Right ventricle myocardium inferior (tissue), 1 donor: ENCODE measurements at regions not wholly inside any gene's neighbourhood (a gene's known extent, or its start where the extent isn't known, plus 50 kb on each side); places are given as distances from the start of the nearest gene placed in this dataset.

Source experiments
- ATAC-seq: fragments of 200-7000 bp; cut with Tn5 transposase; one replicate; pipeline ENCODE4 v1.9.1; 2020; ENCODE audit warnings: mild to moderate bottlenecking, moderate library complexity
- DNase-seq: peaks from one replicate; pipeline ENCODE4 v3.0.0; 2021; ENCODE audit errors: missing footprints
- intact Hi-C: fragments of 100-400 bp; cut with DNase I; formaldehyde crosslinking; loops from one replicate; pipeline ENCODE4 v1.11.0; 2022
- donor health status: DM: no; HTN: yes; CAD: no; lungs with severe emphysema.

DNA sequence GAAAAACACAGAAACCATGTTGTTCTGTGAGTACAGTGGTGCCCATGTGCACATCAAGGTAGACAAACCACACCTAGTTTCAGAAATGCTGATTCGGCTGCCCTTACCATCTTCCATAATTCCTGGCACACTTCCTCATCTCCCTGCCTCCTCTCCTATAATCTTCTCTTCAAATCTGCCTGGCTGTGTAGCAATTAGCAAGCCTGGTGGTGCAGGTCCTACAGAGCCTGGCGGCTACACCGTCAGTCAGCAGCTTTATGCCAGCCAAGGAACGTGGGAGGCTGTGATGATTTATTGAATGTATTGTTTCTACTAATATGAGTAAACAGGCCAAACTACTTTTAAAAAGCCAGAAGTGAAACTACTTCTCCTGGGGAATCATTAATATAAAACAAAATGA, 106.8 kb downstream of the SEMA6D start:
- ATAC-seq (no peak), DNase-seq (no peak)
- intact Hi-C loops, result no loop called here

DNA sequence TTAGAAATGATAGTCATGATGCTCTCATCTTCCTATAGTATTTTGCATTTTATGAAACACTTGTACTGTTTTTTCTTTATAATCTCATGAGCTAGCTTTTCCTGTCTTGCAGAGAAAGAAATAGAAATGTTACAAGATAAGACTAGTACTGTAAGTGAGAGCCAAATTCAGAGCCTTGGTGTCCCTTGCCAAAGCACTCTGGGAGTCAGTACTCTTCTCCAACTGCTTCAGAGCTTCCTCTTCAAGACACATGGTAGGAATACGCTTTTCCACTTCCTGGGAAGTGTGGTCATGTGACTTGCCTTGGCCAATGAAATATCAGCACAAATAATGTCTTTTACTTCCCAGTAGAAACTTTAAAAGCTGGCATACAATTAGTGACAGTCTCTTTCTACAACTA, 112.4 kb downstream of the SEMA6D start:
- intact Hi-C loops, result no loop called here
- DNase-seq (no peak), ATAC-seq (no peak)

DNA sequence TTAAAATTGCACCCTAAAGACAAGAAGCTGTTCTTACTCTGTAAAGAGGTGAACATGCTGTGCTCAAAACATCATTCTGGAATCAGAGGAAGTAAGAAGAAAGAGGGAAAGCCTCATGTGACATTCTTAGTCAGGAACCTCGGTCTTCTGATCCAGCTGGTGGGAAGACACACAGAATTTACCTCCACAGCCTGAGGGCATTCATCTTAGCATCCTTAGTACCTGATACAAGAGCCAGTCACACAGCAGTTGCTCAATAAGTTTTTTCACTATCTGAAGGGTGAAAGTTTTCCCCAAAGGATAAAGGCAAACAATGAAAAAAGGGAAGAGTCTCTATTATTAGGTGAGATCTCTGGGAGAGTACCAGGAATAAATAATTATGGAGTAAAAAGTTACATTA, 116.8 kb downstream of the SEMA6D start:
- intact Hi-C loops, result no loop called here
- ATAC-seq, result no peak
- DNase-seq, result no peak

DNA sequence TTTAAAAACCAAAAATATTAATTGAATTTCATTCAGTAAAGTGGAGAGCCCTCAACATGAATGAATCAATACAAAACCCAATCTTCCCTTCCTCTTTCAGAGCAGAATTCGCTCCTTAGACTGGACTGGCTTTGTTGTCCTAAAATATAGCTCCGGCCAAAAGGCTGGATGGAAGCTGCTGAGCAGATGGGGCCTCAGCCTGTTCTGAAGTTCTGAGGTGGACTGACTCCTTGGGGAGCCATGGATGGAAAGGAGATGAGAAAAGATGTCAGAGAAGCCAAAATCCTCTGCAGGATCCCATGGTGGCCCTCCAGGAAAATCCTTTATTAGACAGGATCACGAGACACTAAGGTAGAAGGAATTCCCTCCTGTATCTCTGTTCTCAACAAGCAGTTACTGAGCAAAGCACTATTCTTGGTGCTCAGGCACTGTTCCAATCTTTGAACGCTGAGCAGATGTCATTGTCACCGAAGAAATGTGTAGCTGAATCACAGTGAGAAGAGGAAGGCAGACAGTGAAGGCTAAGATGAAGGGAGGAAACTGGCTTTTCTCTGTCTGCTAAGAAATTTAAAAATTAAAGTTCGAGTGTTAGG, 122.0 kb downstream of the SEMA6D start:
- ATAC-seq (peak; percentile 75), DNase-seq (no peak)
- intact Hi-C loops, result no loop called here

DNA sequence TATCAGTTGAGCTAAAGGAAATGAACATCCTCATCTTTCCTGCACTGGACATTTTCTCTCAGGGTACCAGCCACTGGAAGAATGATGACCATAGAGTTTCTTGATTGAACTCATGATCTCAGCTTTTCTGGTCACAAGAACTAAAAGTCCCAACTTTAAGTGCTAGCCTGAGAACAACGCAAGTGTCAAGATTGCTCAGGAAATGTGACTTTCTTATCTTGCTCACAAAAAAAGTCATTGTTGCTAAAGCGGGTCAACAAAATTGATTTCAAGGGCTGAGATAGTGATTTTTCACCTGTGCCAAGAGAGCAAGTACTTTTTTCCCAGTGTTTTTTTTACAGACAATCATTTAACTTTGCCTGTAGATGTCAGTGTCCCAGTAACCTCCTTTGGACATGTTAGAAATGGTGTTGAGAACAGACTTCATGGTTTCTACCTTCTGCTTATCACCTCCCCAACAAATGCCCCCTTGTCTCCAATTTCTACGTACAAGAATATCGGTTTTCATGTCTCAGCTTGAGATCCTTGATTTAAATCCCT, 125.9 kb downstream of the SEMA6D start:
- ATAC-seq, result no peak
- DNase-seq, result no peak
- intact Hi-C loops, result no loop called here

- DNase-seq (no peak), ATAC-seq (no peak)
- intact Hi-C loops, result no loop called here
These were observed 127.1 kb downstream of the SEMA6D start for GRCh38 chr15:47844437-47844836.

DNA sequence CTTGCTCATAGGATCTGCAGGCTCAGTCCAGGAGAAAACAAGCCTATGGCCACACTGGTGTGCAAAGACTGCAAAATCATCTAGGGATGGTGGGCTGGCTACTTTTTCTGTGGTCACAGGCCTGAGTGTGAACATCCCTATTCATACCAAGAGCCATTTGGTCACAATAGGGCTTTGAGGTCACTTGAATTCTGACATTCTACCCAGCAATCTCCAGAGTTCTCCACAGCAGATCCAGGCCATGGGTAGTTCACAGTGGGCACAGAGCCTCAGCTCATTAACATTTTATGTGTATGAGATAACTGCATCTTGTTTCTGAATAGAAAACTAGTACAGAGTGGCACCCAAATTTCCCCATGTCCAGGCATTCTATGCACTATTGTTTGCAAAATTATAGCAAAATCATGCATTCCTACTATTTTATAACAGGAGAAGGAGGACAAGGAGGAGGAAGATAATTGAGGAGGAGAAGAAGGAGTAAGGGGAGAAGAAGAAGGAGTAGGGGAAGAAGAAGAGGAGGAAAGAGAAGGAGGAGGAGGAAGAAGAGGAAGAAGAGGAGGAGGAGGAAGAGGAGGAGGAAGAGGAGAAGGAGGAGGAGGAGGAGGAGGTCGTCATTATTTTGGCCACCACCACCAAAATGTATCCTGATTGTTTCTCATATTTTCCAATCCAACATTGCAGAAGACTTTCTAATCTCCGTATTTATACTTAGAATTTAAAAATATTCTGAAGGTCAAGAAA, 129.0 kb downstream of the SEMA6D start:
- intact Hi-C loops, result no loop called here
- no peak for DNase-seq
- ATAC-seq, result no peak

DNA sequence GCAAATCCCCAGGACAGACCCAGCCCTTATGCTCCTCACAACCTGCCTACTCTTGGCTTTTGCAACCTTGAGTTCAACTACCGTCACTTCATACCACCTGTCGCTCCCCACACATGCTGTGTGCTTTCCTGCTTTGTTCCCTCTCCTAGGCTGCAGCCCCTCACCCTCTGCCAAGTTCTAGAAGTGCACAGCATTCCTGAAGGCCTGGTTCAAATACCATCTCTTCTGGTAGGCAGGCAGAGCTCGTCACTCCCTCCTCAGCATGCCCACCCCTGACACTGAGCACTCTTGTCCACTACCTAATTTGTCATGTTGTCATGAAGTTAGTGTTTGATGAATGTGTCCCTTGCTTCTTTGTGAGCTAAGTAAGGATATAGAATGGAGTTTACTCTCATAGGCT, 129.6 kb downstream of the SEMA6D start:
- intact Hi-C loops, result no loop called here
- ATAC-seq, result no peak
- no peak for DNase-seq

GRCh38 chr15:47856071-47856470, 138.8 kb downstream of the SEMA6D start:
- ATAC-seq (no peak), DNase-seq (no peak)
- intact Hi-C loops, result no loop called here

DNA sequence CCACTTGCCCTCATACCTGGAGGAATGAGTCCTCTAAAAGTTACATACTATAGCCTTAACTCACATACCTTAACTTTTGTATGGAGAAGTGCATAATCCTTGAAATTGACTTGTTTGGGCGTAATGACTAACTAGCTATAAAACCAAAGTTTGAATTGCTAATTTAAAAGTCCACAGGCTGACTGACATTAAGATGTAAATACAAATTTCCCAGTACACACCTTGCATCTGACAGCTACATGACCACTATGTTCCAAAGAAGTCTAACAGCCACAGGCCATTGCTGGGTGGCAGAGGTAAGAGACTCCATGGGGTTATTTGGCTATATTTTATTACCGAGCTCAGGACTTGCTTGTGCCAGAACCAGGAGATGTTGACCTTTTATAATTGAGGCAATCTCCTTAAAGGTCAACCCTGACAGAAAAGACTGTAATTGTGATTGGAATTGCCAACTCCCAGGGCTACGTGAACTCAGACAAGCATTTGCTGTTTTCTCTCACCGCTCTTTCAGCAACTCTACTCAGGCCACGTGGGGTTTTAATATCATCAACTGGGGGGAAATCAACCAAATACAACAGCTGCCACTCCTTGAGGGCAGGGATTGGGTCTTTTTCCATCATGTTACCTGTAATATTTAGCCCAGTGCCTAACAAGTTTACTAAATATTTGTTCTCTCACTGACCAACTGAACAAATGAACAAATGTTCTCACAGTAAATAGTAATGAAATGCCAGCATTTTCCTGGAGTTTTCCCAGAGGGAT, 139.9 kb downstream of the SEMA6D start:
- no peak for ATAC-seq

DNA sequence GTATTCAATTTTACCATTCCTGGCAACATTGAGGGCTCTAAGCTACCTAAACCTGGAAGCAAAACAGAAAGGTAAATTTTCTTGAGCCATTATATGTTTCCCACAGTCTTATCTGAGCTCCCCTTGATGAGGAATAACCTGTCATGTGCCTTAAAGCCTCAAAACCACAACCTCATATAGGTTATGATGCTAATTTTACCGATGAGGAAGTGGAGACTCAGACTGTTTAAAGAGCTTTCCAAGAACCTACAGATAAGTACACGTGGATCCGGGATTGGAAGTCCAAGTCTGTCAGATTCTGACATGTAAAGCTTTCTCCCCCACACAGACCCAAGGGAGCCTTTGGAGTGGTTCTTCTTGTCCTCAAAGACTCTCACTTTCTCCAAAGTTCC, 140.5 kb downstream of the SEMA6D start:
- ATAC-seq, result no peak
- intact Hi-C loops, result no loop called here

More for the DNA sequence above, 139.9 kb downstream of the SEMA6D start:
- intact Hi-C loops, result no loop called here
- DNase-seq, result no peak

DNA sequence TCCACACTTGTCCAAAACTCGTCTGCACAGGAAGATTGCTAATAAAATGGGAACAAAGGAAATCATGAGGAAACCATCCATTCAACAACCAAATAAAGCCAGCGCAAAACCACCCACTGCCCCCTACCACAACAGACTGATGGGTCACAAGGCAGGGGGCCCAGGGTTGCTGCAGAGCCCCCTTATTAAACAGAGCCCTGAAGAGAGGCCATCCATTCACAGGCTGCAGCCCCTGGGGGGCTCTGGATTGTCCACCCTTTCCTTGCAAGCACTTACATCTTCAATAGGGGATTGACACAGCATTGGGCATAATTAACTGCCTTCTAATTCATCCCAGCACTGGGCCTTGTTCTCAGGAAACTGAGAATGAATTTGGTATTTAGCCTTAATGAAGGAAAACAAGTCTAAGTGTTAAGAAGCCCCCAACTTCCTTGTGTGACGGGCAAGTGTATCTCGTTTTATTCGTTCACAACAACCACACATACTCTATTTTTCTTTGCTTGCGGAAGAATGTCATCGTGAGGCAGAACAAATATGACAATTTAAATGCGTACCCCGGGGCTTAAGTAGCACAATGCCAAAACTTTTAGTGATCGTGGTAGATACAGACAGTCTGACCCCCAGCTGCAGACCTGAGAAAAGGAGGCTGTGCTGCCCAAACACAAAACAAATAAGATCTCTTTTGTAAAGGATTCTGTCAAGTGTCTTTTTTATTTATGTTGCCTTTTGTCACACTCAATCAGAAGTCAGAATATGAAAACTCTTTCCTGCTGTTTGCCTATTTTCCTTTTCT, 144.0 kb downstream of the SEMA6D start:
- DNase-seq, result no peak
- ATAC-seq, result no peak
- intact Hi-C loops, result no loop called here

More for the DNA sequence above, 140.5 kb downstream of the SEMA6D start:
- no peak for DNase-seq

DNA sequence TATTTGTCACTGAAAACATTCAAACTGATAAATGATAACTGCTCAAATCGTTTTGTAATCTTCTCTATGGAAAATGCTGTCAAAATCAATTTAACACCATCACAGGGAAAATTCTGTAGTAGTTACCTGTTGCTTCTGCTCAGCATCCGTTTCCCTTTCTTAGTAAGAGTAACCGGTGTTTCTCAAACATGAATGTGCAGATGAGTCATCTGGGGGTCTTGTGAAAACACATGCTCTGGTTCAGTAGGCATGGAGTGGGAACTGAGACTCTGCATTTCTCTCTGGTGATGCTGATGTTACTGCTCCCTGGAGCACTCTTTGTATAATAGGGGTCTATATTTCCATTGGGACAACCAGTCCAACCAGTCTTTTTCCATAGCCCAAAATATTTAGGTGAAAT, 145.1 kb downstream of the SEMA6D start:
- intact Hi-C loops, result no loop called here
- DNase-seq (no peak), ATAC-seq (no peak)

- ATAC-seq, result no peak
- DNase-seq, result no peak
- intact Hi-C loops, result no loop called here
These were observed 149.1 kb downstream of the SEMA6D start for GRCh38 chr15:47866446-47866845.

GRCh38 chr15:47870300-47870955, 153.1 kb downstream of the SEMA6D start:
- DNase-seq (no peak), ATAC-seq (no peak)
- intact Hi-C loops, result no loop called here

- ATAC-seq (no peak), DNase-seq (no peak)
- intact Hi-C loops, result no loop called here
These were observed 153.8 kb downstream of the SEMA6D start for GRCh38 chr15:47870956-47871625.

DNA sequence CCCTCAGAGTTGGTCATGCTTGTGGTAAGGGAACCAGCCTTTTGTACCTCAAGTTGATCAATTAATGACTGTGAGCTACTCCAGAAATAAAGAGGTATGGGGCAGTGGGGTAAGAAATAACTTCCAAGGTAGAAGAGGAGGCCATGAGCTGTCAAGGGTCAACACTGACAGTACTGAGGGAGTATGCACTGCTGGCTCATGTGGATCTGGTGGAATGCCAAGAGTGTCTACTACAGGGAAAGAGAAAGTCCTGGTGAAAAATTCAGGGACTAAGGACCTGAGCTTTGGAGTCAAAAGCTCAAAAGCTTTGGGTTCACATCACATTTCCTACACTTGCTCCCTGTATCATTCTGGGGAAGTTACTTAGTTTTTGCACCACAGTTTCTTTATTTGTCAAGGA, 154.9 kb downstream of the SEMA6D start:
- DNase-seq (no peak), ATAC-seq (peak; percentile 50)
- intact Hi-C loops, result no loop called here

DNA sequence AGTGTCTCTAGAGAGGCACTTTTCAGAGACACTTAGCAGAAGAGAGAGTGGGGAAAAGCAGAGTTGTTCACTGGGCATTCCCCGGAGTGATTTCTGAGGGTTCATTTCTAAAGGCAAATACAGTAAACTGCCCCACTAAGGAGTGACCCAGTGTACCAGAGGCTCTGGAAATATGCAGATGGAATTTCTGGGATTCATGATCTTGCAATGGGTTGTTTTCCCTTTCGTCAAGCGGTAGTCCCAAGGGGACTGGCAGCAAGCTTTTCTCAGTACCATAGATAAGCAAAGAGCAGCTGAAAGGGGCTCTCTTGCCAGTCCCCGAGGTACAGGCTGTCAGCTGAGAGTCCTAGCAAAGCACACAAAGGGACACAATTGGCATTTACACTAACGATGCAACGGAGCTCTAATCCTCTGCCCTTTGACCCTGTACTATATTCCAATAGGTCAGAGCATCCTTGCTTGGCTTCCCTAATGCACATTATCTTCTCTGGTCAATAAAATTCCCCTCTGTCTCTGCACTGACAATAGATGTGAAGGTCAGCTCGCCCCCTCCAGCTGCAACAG, 155.6 kb downstream of the SEMA6D start:
- intact Hi-C loops, result no loop called here
- ATAC-seq, result peak; percentile 64
- no peak for DNase-seq
